ENCODE measurements at regions not wholly inside any gene's neighbourhood (a gene's known extent, or its start where the extent isn't known, plus 50 kb on each side); places are given as distances from the start of the nearest gene placed in this dataset.

DNA sequence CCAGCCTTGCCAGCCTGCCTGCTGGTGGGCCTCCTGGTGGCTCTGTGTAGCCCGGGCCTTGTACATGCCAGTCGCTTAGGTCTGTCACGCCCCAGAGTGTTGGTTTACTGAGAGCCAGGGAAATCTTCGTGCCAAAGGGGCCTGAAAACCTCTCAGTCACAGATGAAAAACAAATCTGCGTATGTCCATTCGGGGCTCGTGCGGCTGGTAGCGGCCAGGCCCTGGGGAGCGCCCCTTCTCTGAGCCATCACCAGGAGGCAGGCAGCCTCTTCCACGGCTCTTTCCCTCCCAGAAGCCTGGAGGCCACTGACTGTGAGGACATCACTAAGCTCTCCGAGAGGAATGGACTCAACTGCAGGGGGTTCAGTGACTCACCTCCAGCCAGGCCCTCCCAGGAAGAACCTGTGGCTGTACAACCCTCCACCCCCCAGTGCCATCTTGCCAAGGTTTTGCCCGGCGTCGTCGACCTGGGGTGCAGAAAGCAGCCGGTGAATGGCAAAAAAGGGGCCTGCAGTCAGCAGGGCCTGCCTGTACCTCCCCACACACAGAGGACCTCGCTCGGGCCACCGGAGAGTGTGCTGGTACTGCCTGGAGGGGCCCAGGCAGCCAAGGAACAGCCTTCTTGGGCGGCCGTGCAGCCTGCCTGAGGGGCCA lies 162.2 kb downstream of the BCOR start:
- no TSS peak for BruUV-seq (replicated peaks)
- ChIA-PET CTCF (no interaction called here), POLR2A (ENCODE audit: unreplicated experiment) (no interaction called here)
- H3K23ac ChIP-seq (ENCODE audit: low read depth, low read length) = no peak overlapping the region
- no peaks in the 10 kb centered on the region for H3K9me1 ChIP-seq (ENCODE audit: insufficient read depth, low read length)
- H3K14ac ChIP-seq (replicated peaks; ENCODE audit: low read depth, low read length) = no peak overlapping the region
- H4K20me1 ChIP-seq (ENCODE audit: insufficient read depth, low read length) = no peaks in the 10 kb centered on the region
- in situ Hi-C loops (cut with MboI; ENCODE audit: low sequenced_read_pairs) (no loop called here), intact Hi-C loops (cut with micrococcal nuclease) (no loop called here), dilution Hi-C loops (cut with HindIII; ENCODE audit: low sequenced_read_pairs, unreplicated experiment) (no loop called here)
- no peak overlapping the region for H3K56ac ChIP-seq (ENCODE audit: extremely low read depth, insufficient read depth, low read length)
- ATAC-seq (ENCODE audit: low read depth) (no peak), DNase-seq (no peak)
- H2AK5ac ChIP-seq (ENCODE audit: low read depth, low read length) = no peak overlapping the region
- no peak overlapping the region for H2AFZ ChIP-seq (replicated peaks; ENCODE audit: low read length, poor library complexity)
- H4K91ac ChIP-seq (ENCODE audit: insufficient read depth, low read depth, low read length) = no peak overlapping the region
- H4K8ac ChIP-seq (ENCODE audit: low read depth in 2 of 2, low read length in 2 of 2) = no peak overlapping the region
- H3K4me1 ChIP-seq (ENCODE audit: control insufficient read depth, insufficient read depth, low read length) = no peaks in the 10 kb centered on the region
- no peak overlapping the region for H3K4ac ChIP-seq (ENCODE audit: low read depth, low read length)
- H3K27me3 ChIP-seq (ENCODE audit: control insufficient read depth, insufficient read depth, low read length) = peaks cover 9% of the 10 kb centered on the region; the same call in 1 of the 2 replicates
- no peak overlapping the region for H2BK5ac ChIP-seq (ENCODE audit: low read depth, low read length, poor library complexity, severe bottlenecking)
- no peaks in the 10 kb centered on the region for H3K36me3 ChIP-seq (ENCODE audit: control insufficient read depth, insufficient read depth, low read length)
- H3K4me2 ChIP-seq (ENCODE audit: low read depth, low read length) = no peak overlapping the region
- H2BK120ac ChIP-seq (ENCODE audit: low read depth, low read length) = no peak overlapping the region
- H2BK15ac ChIP-seq (ENCODE audit: low read depth, low read length) = no peak overlapping the region
- no peak overlapping the region for H3K4me3 ChIP-seq (ENCODE audit: insufficient read depth, low read depth, low read length)
- no peak overlapping the region for H2BK20ac ChIP-seq (ENCODE audit: low read depth, low read length)
- no peak overlapping the region for H3K27ac ChIP-seq (ENCODE audit: insufficient read depth, low read length)
- TF ChIP-seq, protein P1, sequence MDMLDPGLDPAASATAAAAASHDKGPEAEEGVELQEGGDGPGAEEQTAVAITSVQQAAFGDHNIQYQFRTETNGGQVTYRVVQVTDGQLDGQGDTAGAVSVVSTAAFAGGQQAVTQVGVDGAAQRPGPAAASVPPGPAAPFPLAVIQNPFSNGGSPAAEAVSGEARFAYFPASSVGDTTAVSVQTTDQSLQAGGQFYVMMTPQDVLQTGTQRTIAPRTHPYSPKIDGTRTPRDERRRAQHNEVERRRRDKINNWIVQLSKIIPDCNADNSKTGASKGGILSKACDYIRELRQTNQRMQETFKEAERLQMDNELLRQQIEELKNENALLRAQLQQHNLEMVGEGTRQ (IDR thresholded peaks at IDR 0.05; ENCODE audit: low read depth, low read length) = no peak
- TF ChIP-seq RCOR1 (IDR thresholded peaks at IDR 0.05; ENCODE audit: insufficient replicate concordance, low read length) (no peak), MXI1 (IDR thresholded peaks at IDR 0.05; ENCODE audit: borderline replicate concordance, low read depth, low read length) (no peak), MAZ (IDR thresholded peaks at IDR 0.05; ENCODE audit: borderline replicate concordance, low read depth, low read length) (no peak), FOS (IDR thresholded peaks at IDR 0.05; ENCODE audit: low read depth, low read length) (no peak), CHD1 (IDR thresholded peaks at IDR 0.05; ENCODE audit: low read depth, low read length) (no peak), RFX5 (IDR thresholded peaks at IDR 0.05; ENCODE audit: low read depth, low read length) (no peak), MAFK (IDR thresholded peaks at IDR 0.05; ENCODE audit: low read depth, low read length) (no peak)
- TF ChIP-seq, protein P2, sequence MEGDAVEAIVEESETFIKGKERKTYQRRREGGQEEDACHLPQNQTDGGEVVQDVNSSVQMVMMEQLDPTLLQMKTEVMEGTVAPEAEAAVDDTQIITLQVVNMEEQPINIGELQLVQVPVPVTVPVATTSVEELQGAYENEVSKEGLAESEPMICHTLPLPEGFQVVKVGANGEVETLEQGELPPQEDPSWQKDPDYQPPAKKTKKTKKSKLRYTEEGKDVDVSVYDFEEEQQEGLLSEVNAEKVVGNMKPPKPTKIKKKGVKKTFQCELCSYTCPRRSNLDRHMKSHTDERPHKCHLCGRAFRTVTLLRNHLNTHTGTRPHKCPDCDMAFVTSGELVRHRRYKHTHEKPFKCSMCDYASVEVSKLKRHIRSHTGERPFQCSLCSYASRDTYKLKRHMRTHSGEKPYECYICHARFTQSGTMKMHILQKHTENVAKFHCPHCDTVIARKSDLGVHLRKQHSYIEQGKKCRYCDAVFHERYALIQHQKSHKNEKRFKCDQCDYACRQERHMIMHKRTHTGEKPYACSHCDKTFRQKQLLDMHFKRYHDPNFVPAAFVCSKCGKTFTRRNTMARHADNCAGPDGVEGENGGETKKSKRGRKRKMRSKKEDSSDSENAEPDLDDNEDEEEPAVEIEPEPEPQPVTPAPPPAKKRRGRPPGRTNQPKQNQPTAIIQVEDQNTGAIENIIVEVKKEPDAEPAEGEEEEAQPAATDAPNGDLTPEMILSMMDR (conservative IDR thresholded peaks at IDR 0.05; ENCODE audit: low read depth, low read length) = no peak
- TF ChIP-seq, protein P3, sequence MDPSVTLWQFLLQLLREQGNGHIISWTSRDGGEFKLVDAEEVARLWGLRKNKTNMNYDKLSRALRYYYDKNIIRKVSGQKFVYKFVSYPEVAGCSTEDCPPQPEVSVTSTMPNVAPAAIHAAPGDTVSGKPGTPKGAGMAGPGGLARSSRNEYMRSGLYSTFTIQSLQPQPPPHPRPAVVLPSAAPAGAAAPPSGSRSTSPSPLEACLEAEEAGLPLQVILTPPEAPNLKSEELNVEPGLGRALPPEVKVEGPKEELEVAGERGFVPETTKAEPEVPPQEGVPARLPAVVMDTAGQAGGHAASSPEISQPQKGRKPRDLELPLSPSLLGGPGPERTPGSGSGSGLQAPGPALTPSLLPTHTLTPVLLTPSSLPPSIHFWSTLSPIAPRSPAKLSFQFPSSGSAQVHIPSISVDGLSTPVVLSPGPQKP (IDR thresholded peaks at IDR 0.05; ENCODE audit: borderline replicate concordance, low read depth, low read length) = no peak
- no peak overlapping the region for H4K5ac ChIP-seq (ENCODE audit: low read depth, low read length)
- H3K9ac ChIP-seq (ENCODE audit: low read depth, low read length) = no peak overlapping the region
- H3K79me1 ChIP-seq (ENCODE audit: low read depth in 1 of 2, low read length in 2 of 2) = no peaks in the 10 kb centered on the region
- H3K18ac ChIP-seq (ENCODE audit: low read depth, low read length) = no peak overlapping the region
- no peak overlapping the region for H2AK9ac ChIP-seq (replicated peaks; ENCODE audit: low read depth, low read length, poor library complexity)
- WGBS, 2 experiments (ENCODE audit: extremely low coverage in 2 of 2, insufficient read length in 1 of 2) = 70% methylated on average over 4 of the region's 22 CpGs; no CpG with 5 or more reads in 1 of the 2 experiments
- no peaks in the 10 kb centered on the region for H3K9me3 ChIP-seq (ENCODE audit: control insufficient read depth, insufficient read depth, low read length)

All from IMR-90 (cell line).